ENCODE measurements at regions not wholly inside any gene's neighbourhood (a gene's known extent, or its start where the extent isn't known, plus 50 kb on each side); places are given as distances from the start of the nearest gene placed in this dataset.

- Histone ChIP-seq H3K36me3 (no peaks in the 10 kb centered on the region), H3K27ac (replicated peaks in 1 of 4) (no peak overlapping the region), H3K9me3 (no peaks in the 10 kb centered on the region), H3K4me1 (no peaks in the 10 kb centered on the region), H3K4me3 (no peak overlapping the region), H3K27me3 (peaks cover 0 to 7% (median 0%) of the 10 kb centered on the region in 4 donors)
- DNase-seq (ENCODE audit: extremely low spot score) = no peak
- intact Hi-C loops (cut with DNase I) = no loop called here
- WGBS = 79% methylated on average over 8 of the region's 8 CpGs
- TF ChIP-seq POLR2AphosphoS5 (IDR thresholded peaks at IDR 0.05) = no peak
- no peak for TF ChIP-seq EP300 (IDR thresholded peaks at IDR 0.05)
- no peak for TF ChIP-seq CTCF (IDR thresholded peaks at IDR 0.05)
- no peak for TF ChIP-seq POLR2A (IDR thresholded peaks at IDR 0.05; ENCODE audit: low read depth)
These were observed 167.4 kb downstream of the PTPN20 start for GRCh38 chr10:47078393-47079203.

- Histone ChIP-seq H3K36me3 (no peaks in the 10 kb centered on the region), H3K4me1 (no peaks in the 10 kb centered on the region), H3K27ac (replicated peaks in 1 of 4) (no peak overlapping the region), H3K27me3 (peaks cover 0 to 7% (median 0%) of the 10 kb centered on the region in 4 donors), H3K9me3 (no peaks in the 10 kb centered on the region), H3K4me3 (no peak overlapping the region)
- TF ChIP-seq POLR2AphosphoS5 (IDR thresholded peaks at IDR 0.05) = no peak
- TF ChIP-seq POLR2A (IDR thresholded peaks at IDR 0.05; ENCODE audit: low read depth) = no peak
- TF ChIP-seq CTCF (IDR thresholded peaks at IDR 0.05) = no peak
- TF ChIP-seq EP300 (IDR thresholded peaks at IDR 0.05) = no peak
- WGBS = 74% methylated on average over 3 of the region's 3 CpGs
- no peak for DNase-seq (ENCODE audit: extremely low spot score)
- intact Hi-C loops (cut with DNase I) = no loop called here
These were observed 168.0 kb downstream of the PTPN20 start for GRCh38 chr10:47079204-47079580.

GRCh38 chr10:47081264-47081663 is 170.0 kb downstream of the PTPN20 start:
- intact Hi-C loops (cut with DNase I) = no loop called here
- 52% methylated on average over 3 of the region's 4 CpGs for WGBS

GRCh38 chr10:47082055-47082784 is 171.0 kb downstream of the PTPN20 start:
- Histone ChIP-seq H3K9me3 (no peaks in the 10 kb centered on the region), H3K36me3 (no peaks in the 10 kb centered on the region), H3K27me3 (peaks cover 0 to 7% (median 0%) of the 10 kb centered on the region in 4 donors), H3K27ac (replicated peaks in 1 of 4) (no peak overlapping the region), H3K4me1 (no peaks in the 10 kb centered on the region), H3K4me3 (no peak overlapping the region)
- no peak for DNase-seq (ENCODE audit: extremely low spot score)
- WGBS = 92% methylated on average over 12 of the region's 12 CpGs
- no peak for TF ChIP-seq CTCF (IDR thresholded peaks at IDR 0.05)
- TF ChIP-seq POLR2AphosphoS5 (IDR thresholded peaks at IDR 0.05) = no peak
- TF ChIP-seq POLR2A (IDR thresholded peaks at IDR 0.05; ENCODE audit: low read depth) = no peak
- intact Hi-C loops (cut with DNase I) = no loop called here

More at GRCh38 chr10:47081264-47081663, 170.0 kb downstream of the PTPN20 start:
- Histone ChIP-seq H3K9me3 (no peaks in the 10 kb centered on the region), H3K36me3 (no peaks in the 10 kb centered on the region), H3K27ac (replicated peaks in 1 of 4) (no peak overlapping the region), H3K4me1 (no peaks in the 10 kb centered on the region), H3K4me3 (no peak overlapping the region), H3K27me3 (peaks cover 0 to 7% (median 0%) of the 10 kb centered on the region in 4 donors)
- no peak for TF ChIP-seq POLR2A (IDR thresholded peaks at IDR 0.05; ENCODE audit: low read depth)
- TF ChIP-seq CTCF (IDR thresholded peaks at IDR 0.05) = no peak
- TF ChIP-seq POLR2AphosphoS5 (IDR thresholded peaks at IDR 0.05) = no peak
- TF ChIP-seq EP300 (IDR thresholded peaks at IDR 0.05) = no peak
- DNase-seq (ENCODE audit: extremely low spot score) = no peak

Data from esophagus muscularis mucosa (tissue), 4 donors.